H1 (cell line): ENCODE measurements at regions not wholly inside any gene's neighbourhood (a gene's known extent, or its start where the extent isn't known, plus 50 kb on each side); places are given as distances from the start of the nearest gene placed in this dataset.
A peak's percentile ranks its signal among the peaks of the same experiment; 100 is the strongest.

ENCODE experiments used
- CTCF ChIA-PET: fragments of 300-600 bp; sonication (Branson Sonifier 250); formaldehyde crosslinking; loops from one replicate; lab custom pipeline; 2021; ENCODE audit not compliant: partially characterized antibody; lab: Charles Lee
- POLR2A ChIA-PET: fragments of 300-600 bp; sonication (Branson Sonifier 250); formaldehyde crosslinking; loops from one replicate; lab custom pipeline; 2021; ENCODE audit warnings: inconsistent platforms; ENCODE audit not compliant: partially characterized antibody; lab: Charles Lee
- DNase-seq, 2 experiments: peaks; one replicate each; pipeline versions ENCODE4 v3.0.0 to v3.0.0-alpha.2; 2010 to 2022; ENCODE audit warnings: low spot score in 2 of 2, low read depth in 1 of 2, mixed read lengths in 1 of 2
- FAIRE-seq: peaks from 2 replicates; lab custom pipeline; 2011; peaks lifted over from hg19 to GRCh38; lab: Jason Lieb, UNC
- H2AFZ ChIP-seq: 2 replicates; pipeline ENCODE4 v1.8.1; 2012; ENCODE audit warnings: low read length, inconsistent platforms
- H2AK5ac ChIP-seq: 2 replicates; pipeline ENCODE4 v1.6.1; 2013; ENCODE audit warnings: low read depth, low read length
- H2BK120ac ChIP-seq: replicated peaks from 2 replicates; pipeline ENCODE3; 2013; ENCODE audit warnings: low read depth, low read length, inconsistent platforms
- H2BK12ac ChIP-seq: 2 replicates; pipeline ENCODE4 v1.6.1; 2013; ENCODE audit warnings: low read depth, low read length
- H2BK15ac ChIP-seq: 2 replicates; pipeline ENCODE4 v1.6.1; 2013; ENCODE audit warnings: low read length
- H2BK20ac ChIP-seq: 2 replicates; pipeline ENCODE4 v1.6.1; 2013; ENCODE audit warnings: low read length
- H2BK5ac ChIP-seq: 2 replicates; pipeline ENCODE4 v1.6.1; 2013; ENCODE audit warnings: low read depth, low read length
- H3K14ac ChIP-seq: 2 replicates; pipeline ENCODE4 v1.6.1; 2013; ENCODE audit warnings: inconsistent platforms; ENCODE audit not compliant: insufficient read length
- H3K18ac ChIP-seq: 2 replicates; pipeline ENCODE4 v1.6.1; 2013; ENCODE audit warnings: low read length; ENCODE audit errors: extremely low read depth
- H3K23ac ChIP-seq: 2 replicates; pipeline ENCODE4 v1.6.1; 2013; ENCODE audit warnings: inconsistent platforms; ENCODE audit not compliant: insufficient read length
- H3K23me2 ChIP-seq: 2 replicates; pipeline ENCODE4 v1.6.1; 2013; ENCODE audit warnings: low read depth, low read length
- H3K27ac ChIP-seq: 2 replicates; pipeline ENCODE4 v1.6.1; 2011; ENCODE audit warnings: low read depth, low read length, inconsistent platforms
- H3K27me3 ChIP-seq, 4 experiments: replicated peaks in 1 of 4; 1 replicate in 1 of 4; 2 replicates in 3 of 4; pipeline versions ENCODE4 v1.6.1 to v1.8.1; 2011 to 2013; ENCODE audit warnings: low read length in 3 of 4, mild to moderate bottlenecking in 3 of 4, inconsistent platforms in 2 of 4, mixed read lengths in 2 of 4, moderate library complexity in 1 of 4; ENCODE audit not compliant: control insufficient read depth in 3 of 4, insufficient read depth in 3 of 4; ENCODE audit errors: extremely low read depth in 1 of 4
- H3K36me3 ChIP-seq, 4 experiments: 2 replicates each; pipeline versions ENCODE4 v1.6.1 to v1.8.1; 2011 to 2013; ENCODE audit warnings: mild to moderate bottlenecking in 4 of 4, low read length in 3 of 4, moderate library complexity in 2 of 4, control low read depth in 1 of 4, inconsistent platforms in 1 of 4; ENCODE audit not compliant: insufficient read depth in 4 of 4, control insufficient read depth in 2 of 4
- H3K4ac ChIP-seq: replicated peaks from 2 replicates; pipeline ENCODE3; 2013; ENCODE audit warnings: low read length, low read depth, mixed read lengths, inconsistent platforms; ENCODE audit not compliant: insufficient read length
- H3K4me1 ChIP-seq, 4 experiments: replicated peaks in 1 of 4; 1 replicate in 1 of 4; 2 replicates in 3 of 4; pipeline versions ENCODE4 v1.6.1 to v1.8.1; 2011 to 2013; ENCODE audit warnings: low read length in 3 of 4, inconsistent platforms in 2 of 4, mixed read lengths in 1 of 4; ENCODE audit not compliant: insufficient read depth in 4 of 4, control insufficient read depth in 3 of 4
- H3K4me2 ChIP-seq, 2 experiments: 2 replicates each; pipeline versions ENCODE4 v1.6.1 to v1.8.1; 2011 to 2013; ENCODE audit warnings: low read depth in 2 of 2, low read length in 2 of 2, control low read depth in 1 of 2, inconsistent platforms in 1 of 2, mild to moderate bottlenecking in 1 of 2; ENCODE audit not compliant: insufficient read depth in 1 of 2
- H3K4me3 ChIP-seq, 4 experiments: fragments of 200-600, 300-600 bp in 1 of 4; sonication (generic), shearing (Covaris generic), sonication (Bioruptor Twin) in 1 of 4; 2 replicates each; pipeline versions ENCODE4 v1.5.1 to v1.8.1; 2011 to 2016; ENCODE audit warnings: low read length in 4 of 4, low read depth in 3 of 4, control low read depth in 2 of 4, inconsistent platforms in 2 of 4, mild to moderate bottlenecking in 2 of 4, mixed read lengths in 1 of 4, moderate library complexity in 1 of 4; ENCODE audit not compliant: insufficient read depth in 2 of 4; ENCODE audit errors: extremely low read depth in 1 of 4
- H3K56ac ChIP-seq: replicated peaks from 2 replicates; pipeline ENCODE3; 2013; ENCODE audit warnings: low read depth, mild to moderate bottlenecking, mixed read lengths, low read length, inconsistent platforms; ENCODE audit not compliant: insufficient read length
- H3K79me1 ChIP-seq: 2 replicates; pipeline ENCODE4 v1.6.1; 2013; ENCODE audit warnings: low read depth, low read length, control low read depth
- H3K79me2 ChIP-seq, 2 experiments: 2 replicates each; pipeline versions ENCODE4 v1.6.1 to v1.8.1; 2012 to 2013; ENCODE audit warnings: low read length in 2 of 2, mild to moderate bottlenecking in 2 of 2, inconsistent platforms in 1 of 2; ENCODE audit not compliant: insufficient read depth in 2 of 2, control insufficient read depth in 1 of 2
- H3K9ac ChIP-seq, 4 experiments: replicated peaks in 1 of 4; 1 replicate in 1 of 4; 2 replicates in 3 of 4; pipeline versions ENCODE4 v1.6.1 to v1.8.1; 2011 to 2013; ENCODE audit warnings: low read depth in 3 of 4, low read length in 3 of 4, control low read depth in 2 of 4, mild to moderate bottlenecking in 2 of 4, moderate library complexity in 2 of 4, inconsistent platforms in 1 of 4; ENCODE audit errors: extremely low read depth in 1 of 4
- H3K9me3 ChIP-seq, 2 experiments: 2 replicates each; pipeline versions ENCODE4 v1.6.1 to v1.8.1; 2012 to 2013; ENCODE audit warnings: mild to moderate bottlenecking in 2 of 2, moderate library complexity in 2 of 2, control low read depth in 1 of 2, inconsistent platforms in 1 of 2, low read depth in 1 of 2, low read length in 1 of 2, mixed read lengths in 1 of 2; ENCODE audit not compliant: insufficient read depth in 2 of 2
- H4K20me1 ChIP-seq, 2 experiments: replicated peaks in 1 of 2; 2 replicates each; pipeline versions ENCODE3 to v1.8.1; 2011 to 2013; ENCODE audit warnings: inconsistent platforms in 2 of 2, low read length in 2 of 2, mild to moderate bottlenecking in 1 of 2; ENCODE audit not compliant: insufficient read depth in 2 of 2, control insufficient read depth in 1 of 2
- H4K5ac ChIP-seq: 2 replicates; pipeline ENCODE4 v1.6.1; 2013; ENCODE audit warnings: low read length, low read depth, mixed read lengths, inconsistent platforms; ENCODE audit not compliant: insufficient read length
- H4K8ac ChIP-seq: 2 replicates; pipeline ENCODE4 v1.8.0; 2013; ENCODE audit warnings: mild to moderate bottlenecking, moderate library complexity, low read length, inconsistent platforms; ENCODE audit not compliant: insufficient read depth; ENCODE audit errors: extremely low read depth
- H4K91ac ChIP-seq: replicated peaks from 2 replicates; pipeline ENCODE3; 2013; ENCODE audit warnings: low read length, mixed read lengths, inconsistent platforms; ENCODE audit not compliant: insufficient read length
- CEBPB ChIP-seq: IDR thresholded peaks from 2 replicates; pipeline ENCODE4 v1.6.1; 2012; ENCODE audit warnings: low read depth, low read length
- FOSL1 ChIP-seq: IDR thresholded peaks from 2 replicates; pipeline ENCODE4 v1.6.1; 2011; ENCODE audit warnings: mild to moderate bottlenecking, low read depth, low read length, moderate library complexity; ENCODE audit not compliant: insufficient read depth
- GTF2F1 ChIP-seq: IDR thresholded peaks from 2 replicates; pipeline ENCODE4 v1.6.1; 2012; ENCODE audit warnings: low read depth, low read length, improper control_type of control experiment, borderline replicate concordance
- KDM4A ChIP-seq: IDR thresholded peaks from one replicate; pipeline ENCODE4 v1.7.1; 2012; ENCODE audit warnings: low read depth, mild to moderate bottlenecking, moderate library complexity, low read length, inconsistent platforms; ENCODE audit not compliant: severe bottlenecking
- WGBS, 2 experiments: shearing (Covaris generic) in 1 of 2; methylation state at CpG; one replicate each; pipeline versions ENCODE4 v1.1.6 to v1.1.7; 2013 to 2015; ENCODE audit warnings: low lambda C conversion rate in 2 of 2, mixed read lengths in 2 of 2, inconsistent platforms in 1 of 2, low coverage in 1 of 2, missing lambda C conversion rate in 1 of 2; ENCODE audit not compliant: insufficient replicate concordance in 2 of 2, insufficient coverage in 1 of 2, insufficient read length in 1 of 2; ENCODE audit errors: extremely low coverage in 1 of 2, missing lambda C conversion rate in 1 of 2; 5-methylcytosine and 5-hydroxymethylcytosine counted together

GRCh38 chrX:39856472-39857121, 241.2 kb downstream of the BCOR start:
- CTCF ChIA-PET = interaction anchor here (0.9 to 1.7 kb wide), 2 partner anchors 40 to 43 kb away, joined by 3 to 4 read pairs; no protein-coding TSS in a partner anchor
- Histone ChIP-seq H3K4me1 (peaks cover 4 to 27% (median 20%) of the 10 kb centered on the region in 4 experiments), H3K9me3 (no peaks in the 10 kb centered on the region), H4K5ac (no peak overlapping the region), H3K14ac (no peak overlapping the region), H3K18ac (no peak overlapping the region), H4K20me1 (no peaks in the 10 kb centered on the region), H3K36me3 (no peaks in the 10 kb centered on the region), H3K4me2 (no peak overlapping the region), H3K27ac (no peak overlapping the region), H4K8ac (no peak overlapping the region), H2BK20ac (no peak overlapping the region), H3K23ac (no peak overlapping the region), H3K23me2 (0 out of 2 replicates have a peak, but pooled peaks cover 1% of the 10 kb centered on the region), H2AFZ (no peak overlapping the region), H3K79me2 (no peaks in the 10 kb centered on the region), H3K79me1 (no peaks in the 10 kb centered on the region), H3K4me3 (no peak overlapping the region), H2BK12ac (no peak overlapping the region), H3K56ac (no peak overlapping the region), H3K27me3 (no peaks in the 10 kb centered on the region), H2BK15ac (no peak overlapping the region), H4K91ac (no peak overlapping the region), H3K4ac (no peak overlapping the region), H2BK120ac (no peak overlapping the region), H2AK5ac (0 out of 2 replicates have a peak overlapping the region, but pooled peaks have one; percentile 86), H2BK5ac (peak overlapping the region; percentile 60; the same call in 1 of the 2 replicates), H3K9ac (no peak overlapping the region)
- FAIRE-seq = no peak
- DNase-seq = no peak
- no peak for TF ChIP-seq KDM4A
- 0 out of 2 replicates have a peak, but pooled peaks have one; percentile 20 for TF ChIP-seq CEBPB
- no peak for TF ChIP-seq FOSL1
- TF ChIP-seq GTF2F1 = no peak
- POLR2A ChIA-PET = no interaction called here
- WGBS, 2 experiments = 68% methylated on average over 6 of the region's 7 CpGs; no CpG with 5 or more reads in 1 of the 2 experiments
